Kidney tubule cell (primary cell): ENCODE measurements at regions not wholly inside any gene's neighbourhood (a gene's known extent, or its start where the extent isn't known, plus 50 kb on each side); places are given as distances from the start of the nearest gene placed in this dataset.
"Not testable (repeated sequence)": the region's sequence is repeated elsewhere in the genome, so short reads cannot be mapped to it uniquely, and the experiment has no call there.

Source experiments
- DNase-seq: peaks from one replicate; pipeline ENCODE4 v3.0.0-alpha.2; 2018; ENCODE audit warnings: low spot score

GRCh38 chr11:103731670-103732069 lies 304.8 kb upstream of the DDI1 start:
- no peak for DNase-seq

GRCh38 chr11:103733889-103734288 lies 302.6 kb upstream of the DDI1 start:
- DNase-seq: no peak

- DNase-seq: peak; percentile 20
Measured at GRCh38 chr11:103735497-103736032, 300.9 kb upstream of the DDI1 start.

GRCh38 chr11:103736315-103737036 lies 300.0 kb upstream of the DDI1 start:
- no peak for DNase-seq

GRCh38 chr11:103737037-103737622 lies 299.3 kb upstream of the DDI1 start:
- DNase-seq: no peak

GRCh38 chr11:103737747-103738146 lies 298.7 kb upstream of the DDI1 start:
- peak; percentile 35 for DNase-seq

GRCh38 chr11:103739074-103739796 lies 297.2 kb upstream of the DDI1 start:
- DNase-seq: not testable (repeated sequence)

- no peak for DNase-seq
Measured at GRCh38 chr11:103744496-103745153, 291.8 kb upstream of the DDI1 start.

- DNase-seq: peak; percentile 10
Measured at GRCh38 chr11:103749158-103749557, 287.3 kb upstream of the DDI1 start.

GRCh38 chr11:103768816-103769215 lies 267.6 kb upstream of the DDI1 start:
- no peak for DNase-seq

GRCh38 chr11:103773059-103773458 lies 263.4 kb upstream of the DDI1 start:
- no peak for DNase-seq

- DNase-seq: no peak
Measured at GRCh38 chr11:103773537-103773936, 262.9 kb upstream of the DDI1 start.

- peak; percentile 41 for DNase-seq
Measured at GRCh38 chr11:103779054-103779453, 257.4 kb upstream of the DDI1 start.

GRCh38 chr11:103789952-103790351 lies 246.5 kb upstream of the DDI1 start:
- DNase-seq: no peak

- DNase-seq: no peak
Measured at GRCh38 chr11:103792981-103793468, 243.4 kb upstream of the DDI1 start.

GRCh38 chr11:103794262-103794661 lies 242.2 kb upstream of the DDI1 start:
- no peak for DNase-seq

GRCh38 chr11:103798026-103798425 lies 238.4 kb upstream of the DDI1 start:
- DNase-seq: peak; percentile 29

GRCh38 chr11:103798446-103798845 lies 238.0 kb upstream of the DDI1 start:
- DNase-seq: no peak

GRCh38 chr11:103800406-103801114 lies 235.9 kb upstream of the DDI1 start:
- DNase-seq: no peak

GRCh38 chr11:103803062-103803461 lies 233.4 kb upstream of the DDI1 start:
- peak; percentile 87 for DNase-seq

- peak; percentile 75 for DNase-seq
Measured at GRCh38 chr11:103805688-103806009, 230.8 kb upstream of the DDI1 start.
